HG02852 (cell line): ENCODE measurements at regions not wholly inside any gene's neighbourhood (a gene's known extent, or its start where the extent isn't known, plus 50 kb on each side); places are given as distances from the start of the nearest gene placed in this dataset.
"Not testable (repeated sequence)": the region's sequence is repeated elsewhere in the genome, so short reads cannot be mapped to it uniquely, and the experiment has no call there.

ENCODE experiments used
- ATAC-seq: cut with Tn5 transposase; IDR thresholded peaks from one replicate; pipeline ENCODE4 v1.9.1; 2021; ENCODE audit warnings: mild to moderate bottlenecking, moderate library complexity; ENCODE audit not compliant: unreplicated experiment

DNA sequence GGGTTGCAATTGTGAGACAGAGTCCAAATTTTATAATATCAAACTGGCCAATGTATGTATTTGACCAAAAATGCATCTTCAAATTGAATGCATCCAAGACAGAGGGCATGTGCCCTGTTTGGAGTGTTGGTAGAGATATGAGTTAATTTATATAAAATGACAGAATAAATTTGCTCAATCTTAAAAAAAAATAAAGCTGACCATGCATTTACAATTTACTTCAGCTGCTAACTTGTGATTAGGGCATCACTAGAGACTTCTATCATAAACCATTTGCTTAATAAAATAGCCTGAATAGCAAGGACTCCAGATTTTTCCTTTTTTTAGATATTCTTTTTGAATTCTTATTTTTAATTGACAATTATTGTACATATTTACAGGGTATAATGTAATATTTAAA is 1345.8 kb downstream of the CDH11 start:
- ATAC-seq: no peak

GRCh38 chr16:63774302-63774701 is 1347.6 kb downstream of the CDH11 start:
- no peak for ATAC-seq

- no peak for ATAC-seq
Measured at GRCh38 chr16:63769211-63769610, 1352.7 kb downstream of the CDH11 start.

GRCh38 chr16:63760246-63760645 is 1361.6 kb downstream of the CDH11 start:
- ATAC-seq: not testable (repeated sequence)

GRCh38 chr16:63752347-63752746 is 1369.5 kb downstream of the CDH11 start:
- ATAC-seq: no peak

GRCh38 chr16:63749276-63749675 is 1372.6 kb downstream of the CDH11 start:
- no peak for ATAC-seq

DNA sequence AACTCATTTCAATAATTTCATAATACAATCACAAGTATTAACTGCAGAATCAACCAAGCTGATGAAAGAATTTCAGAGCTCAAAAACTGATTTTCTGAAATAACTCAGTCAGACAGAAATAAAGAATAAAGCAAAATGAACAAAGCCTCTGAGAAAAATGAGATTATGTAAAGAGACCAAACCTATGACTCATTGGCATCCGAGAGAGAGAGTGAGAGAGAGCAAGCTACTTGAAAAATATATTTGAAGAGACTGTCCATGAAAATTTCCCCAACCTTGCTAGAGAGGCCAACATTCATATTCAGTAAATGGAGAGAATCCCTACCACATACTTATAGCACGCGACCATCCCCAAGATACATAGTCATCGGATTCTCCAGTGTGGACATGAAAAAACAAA is 1376.4 kb downstream of the CDH11 start:
- no peak for ATAC-seq

DNA sequence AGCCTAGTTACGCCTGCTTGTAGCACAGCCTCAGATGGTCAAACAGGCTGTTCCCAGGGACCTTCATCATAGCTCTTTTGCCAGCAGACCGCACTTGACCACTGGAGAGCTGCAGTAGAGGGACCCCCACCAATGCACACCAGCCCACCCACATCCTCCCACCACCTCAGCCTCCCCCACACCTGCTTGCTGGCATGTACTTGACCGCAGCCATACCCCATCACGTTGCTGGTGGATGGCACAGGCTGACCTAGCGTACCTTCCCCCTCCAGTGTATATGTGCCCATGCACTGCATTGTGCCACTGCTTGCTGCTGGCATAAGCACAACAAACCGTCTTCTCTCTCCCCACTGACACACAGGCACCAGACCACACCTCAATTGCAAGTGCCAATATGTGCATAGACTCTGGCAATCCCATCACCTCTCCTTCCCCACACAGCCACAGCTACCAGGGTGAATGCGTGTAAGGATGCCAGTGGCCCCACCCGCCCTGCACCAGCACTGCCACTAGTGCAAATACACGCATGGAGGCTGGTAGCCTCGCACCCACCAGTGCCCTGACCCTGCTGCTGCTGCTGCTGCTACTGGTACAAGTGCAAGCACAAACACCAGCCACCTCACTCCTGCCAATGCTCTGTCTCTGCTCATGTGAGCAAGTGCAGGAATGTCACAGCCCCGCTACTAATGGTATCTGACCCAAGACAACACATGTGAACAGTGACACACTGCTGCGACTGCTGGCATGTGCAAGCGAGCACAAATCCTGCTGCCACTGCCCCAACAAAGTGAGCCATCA is 1377.6 kb downstream of the CDH11 start:
- no peak for ATAC-seq

DNA sequence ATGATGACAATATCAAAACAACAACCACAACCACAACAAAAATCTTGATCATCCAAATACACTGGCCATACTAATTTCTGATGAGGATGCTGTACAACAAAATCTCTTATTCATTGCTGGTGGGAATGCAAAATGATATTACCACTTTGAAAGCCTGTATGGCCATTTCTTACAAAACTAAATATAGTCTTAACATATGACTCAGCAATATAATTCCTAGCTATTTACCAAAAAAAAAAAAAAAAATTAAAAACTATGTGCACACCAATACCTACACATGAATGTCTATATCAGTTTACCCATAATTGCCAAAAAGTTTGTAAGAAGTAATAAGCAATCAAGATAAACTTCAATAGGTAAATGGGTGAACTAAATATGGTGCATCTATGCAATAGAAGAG is 1379.7 kb downstream of the CDH11 start:
- no peak for ATAC-seq

DNA sequence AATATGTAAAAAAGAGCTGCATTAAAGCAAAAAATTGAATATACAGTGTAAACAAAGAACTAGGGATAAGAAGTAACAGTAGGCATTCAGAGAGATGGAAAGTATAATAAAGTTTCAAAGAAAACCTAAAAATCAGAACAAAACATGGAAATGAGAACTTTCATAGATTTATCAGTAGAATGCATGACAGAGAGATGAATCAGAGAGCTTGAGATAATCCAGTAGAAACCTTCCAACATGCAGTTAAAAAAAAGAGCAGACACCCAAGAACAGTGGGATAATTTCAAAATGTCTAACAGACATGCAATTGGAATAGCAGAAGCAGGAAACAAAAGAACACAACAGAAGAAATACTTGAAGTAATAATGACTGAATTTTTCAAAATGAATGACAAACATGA is 1384.2 kb downstream of the CDH11 start:
- ATAC-seq: no peak

DNA sequence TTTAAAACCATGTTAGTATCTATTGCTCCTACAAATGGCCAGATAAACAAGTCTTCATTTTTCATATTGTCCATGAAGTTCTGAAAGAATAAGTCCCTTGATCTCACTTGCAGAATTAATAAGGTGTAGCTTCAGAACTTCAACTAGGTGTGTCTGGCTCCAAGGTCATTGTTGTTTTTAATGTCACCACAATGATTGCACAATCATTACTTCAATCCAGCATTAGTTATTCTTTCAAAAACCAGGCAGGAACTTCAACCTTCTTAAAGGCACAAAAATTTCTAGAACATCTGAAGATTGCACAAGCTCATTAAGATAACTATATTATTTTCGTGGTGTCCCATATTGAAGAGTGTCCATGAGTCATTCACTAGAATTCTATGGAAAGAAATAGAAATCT is 1386.4 kb downstream of the CDH11 start:
- ATAC-seq: no peak

GRCh38 chr16:63720848-63721247 is 1401.0 kb downstream of the CDH11 start:
- no peak for ATAC-seq

DNA sequence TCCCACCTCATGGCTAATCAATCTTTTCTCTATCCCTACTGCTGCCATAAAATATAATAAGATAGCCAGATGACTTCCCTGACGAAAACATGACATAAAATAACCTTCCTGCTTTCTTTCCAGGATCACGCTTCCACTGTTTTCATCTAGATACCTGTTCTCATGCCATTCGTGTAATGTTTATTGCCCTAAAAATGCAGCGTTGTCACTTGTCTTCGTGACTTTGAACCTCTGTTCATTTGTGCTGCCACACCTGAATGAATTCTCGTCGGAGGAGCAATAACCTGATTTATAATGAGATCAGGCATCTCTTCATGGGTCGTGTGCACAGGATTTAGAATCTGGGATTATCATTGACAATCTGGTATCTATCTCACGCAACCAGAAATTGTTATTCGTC is 1401.9 kb downstream of the CDH11 start:
- no peak for ATAC-seq

- ATAC-seq: no peak
Measured at GRCh38 chr16:63717806-63718205, 1404.1 kb downstream of the CDH11 start.

DNA sequence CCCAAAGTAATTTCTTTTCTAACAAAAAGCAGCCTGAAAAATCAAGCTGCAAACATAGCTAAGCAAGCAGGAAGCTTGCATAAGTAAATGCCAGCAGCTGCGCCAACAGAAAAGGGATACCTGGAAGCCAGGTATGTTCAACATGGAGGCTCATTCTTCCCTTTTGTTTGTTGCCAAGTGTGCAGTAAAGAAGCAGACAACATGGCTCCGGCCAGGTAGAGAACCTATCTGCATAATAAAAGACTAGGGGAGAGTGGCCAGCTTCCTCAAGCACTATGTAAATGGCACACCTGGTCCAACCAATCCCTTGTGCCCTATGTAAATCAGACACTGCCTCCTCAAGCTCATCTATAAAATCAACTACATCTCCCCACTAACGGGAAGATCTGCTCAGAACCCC is 1407.0 kb downstream of the CDH11 start:
- no peak for ATAC-seq

GRCh38 chr16:63712725-63713124 is 1409.1 kb downstream of the CDH11 start:
- no peak for ATAC-seq

DNA sequence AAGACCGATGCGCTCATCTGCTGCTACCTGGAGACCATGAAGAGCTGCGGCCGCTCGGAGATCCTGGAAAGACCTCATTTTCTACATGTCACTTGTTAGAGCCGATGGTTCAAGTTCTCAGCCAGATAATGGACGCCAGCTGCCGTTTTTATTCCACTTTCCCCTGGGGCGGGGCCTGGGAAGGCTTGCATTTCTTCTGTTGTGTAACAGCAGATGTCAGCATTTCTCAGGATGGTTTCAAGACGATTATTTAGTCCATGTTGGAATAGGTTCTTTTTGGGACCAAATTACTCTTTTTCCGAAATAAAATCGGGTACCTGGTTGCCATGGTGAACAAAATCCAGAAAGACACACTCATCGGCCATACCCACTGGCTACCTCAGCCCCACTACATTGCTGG is 1418.3 kb downstream of the CDH11 start:
- no peak for ATAC-seq

DNA sequence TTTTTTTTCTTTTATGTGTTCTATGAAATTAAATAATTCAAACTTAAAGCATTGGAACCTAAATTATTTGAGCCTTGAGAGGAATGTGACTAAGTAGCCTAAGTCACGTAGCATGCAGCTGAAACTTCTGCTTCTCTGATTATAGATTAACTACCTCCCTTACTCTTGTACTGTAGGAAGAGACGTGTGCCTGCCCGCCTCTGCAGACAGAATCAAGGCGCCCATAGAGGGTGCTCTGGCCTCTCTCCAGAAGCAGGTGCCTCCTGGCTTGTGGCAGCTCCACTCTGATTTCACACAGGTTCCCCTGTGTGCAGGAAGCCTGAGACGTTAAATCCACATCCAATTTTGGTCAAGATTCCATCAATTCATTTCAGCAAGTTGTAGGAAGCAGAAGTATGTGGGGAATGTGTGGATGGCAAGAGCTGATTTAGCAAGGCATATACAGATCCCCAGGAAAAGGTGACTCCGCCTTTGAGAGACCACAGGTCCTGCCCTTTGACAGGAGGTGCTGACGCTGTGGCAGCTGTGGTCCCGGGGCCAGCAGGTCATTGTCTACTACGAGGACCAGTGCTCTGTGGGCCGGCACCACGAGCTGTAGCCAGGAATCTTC is 1418.8 kb downstream of the CDH11 start:
- ATAC-seq: no peak

DNA sequence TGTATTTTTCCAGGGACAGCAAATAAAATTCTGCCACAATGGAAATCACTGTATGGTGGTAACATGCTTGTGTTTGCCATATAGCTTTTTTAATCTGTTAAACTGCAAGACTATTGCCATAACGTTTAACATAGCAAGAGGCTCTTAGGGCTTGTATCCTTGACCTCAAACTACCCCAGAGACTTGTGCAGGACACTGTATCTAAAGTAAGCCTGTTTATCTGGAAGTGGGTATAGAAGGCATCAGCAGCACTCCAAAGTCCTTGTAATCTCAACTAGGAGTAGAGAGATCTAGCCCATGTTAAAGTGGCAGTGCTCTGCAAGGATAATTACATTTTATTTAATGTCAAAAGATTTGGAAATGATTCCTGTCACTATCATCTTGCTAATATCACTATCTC is 1424.1 kb downstream of the CDH11 start:
- ATAC-seq: no peak

DNA sequence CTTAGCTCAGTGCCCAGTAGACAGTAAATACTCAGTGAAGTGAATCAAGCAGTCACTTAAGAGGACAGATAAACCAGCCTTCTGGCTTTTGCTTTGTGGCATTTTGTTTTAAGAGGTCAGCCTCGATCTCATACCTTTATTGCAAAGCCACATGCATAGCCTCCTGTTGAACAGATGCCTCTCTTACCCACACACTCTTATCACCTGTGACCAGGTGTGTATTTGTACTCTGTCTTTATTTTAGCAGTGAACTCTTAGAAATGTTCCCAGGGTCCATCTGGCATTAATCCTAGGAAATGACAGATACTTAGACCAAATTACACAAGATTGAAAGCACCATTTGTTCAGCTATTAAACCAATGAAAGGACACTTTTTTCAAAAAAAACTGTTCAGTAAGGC is 1426.5 kb downstream of the CDH11 start:
- ATAC-seq: no peak

- no peak for ATAC-seq
Measured at GRCh38 chr16:63690961-63691360, 1430.9 kb downstream of the CDH11 start.

- ATAC-seq: no peak
Measured at GRCh38 chr16:63690267-63690666, 1431.6 kb downstream of the CDH11 start.

GRCh38 chr16:63689068-63689467 is 1432.8 kb downstream of the CDH11 start:
- no peak for ATAC-seq
